ENCODE measurements at regions not wholly inside any gene's neighbourhood (a gene's known extent, or its start where the extent isn't known, plus 50 kb on each side); places are given as distances from the start of the nearest gene placed in this dataset.
A peak's percentile ranks its signal among the peaks of the same experiment; 100 is the strongest.

DNA sequence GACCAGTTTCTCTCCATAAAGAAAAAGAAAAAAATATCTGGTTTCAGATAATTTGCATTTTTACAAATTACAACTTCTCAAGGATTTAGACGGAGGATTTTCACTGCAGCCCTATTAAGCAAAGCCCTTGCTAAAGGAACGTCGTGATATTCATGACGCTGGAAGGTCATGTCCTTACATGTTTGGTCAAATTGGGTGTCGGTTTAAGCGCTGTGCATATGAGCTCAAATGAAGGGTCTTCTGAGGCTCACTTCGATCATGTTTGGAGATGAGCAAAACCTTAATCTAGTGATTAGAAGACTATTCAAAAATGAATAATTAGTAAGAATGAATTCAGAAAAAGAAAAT is 67.3 kb upstream of the USP15 start:
- Histone ChIP-seq H2AFZ (replicated peaks) (peak overlapping the region; percentile 17), H3K4me2 (peak overlapping the region; percentile 88), H3K9ac (no peak overlapping the region), H3K79me2 (ENCODE audit: low read depth) (no peaks in the 10 kb centered on the region), H4K20me1 (ENCODE audit: low read depth) (no peaks in the 10 kb centered on the region), H3K27me3 (peaks cover 47% of the 10 kb centered on the region), H3K9me3 (ENCODE audit: low read depth) (peaks cover 9% of the 10 kb centered on the region), H3K4me3 (peak overlapping the region; percentile 65), H3K27ac (no peak overlapping the region), H3F3A (ENCODE audit: low read depth) (peaks cover 9% of the 10 kb centered on the region), H3K4me1 (peaks cover 13% of the 10 kb centered on the region), H3K36me3 (no peaks in the 10 kb centered on the region)
- H3K4me1 Mint-ChIP-seq, result peaks cover 9% of the 10 kb centered on the region
- no peaks in the 10 kb centered on the region for H3K36me3 Mint-ChIP-seq
- H3K27me3 Mint-ChIP-seq (ENCODE audit: insufficient read depth, low read depth), result peaks cover 18% of the 10 kb centered on the region
- peaks cover 3% of the 10 kb centered on the region for H3K9me3 Mint-ChIP-seq
- DNase-seq (ENCODE audit: low spot score), result peak; percentile 3
- TF ChIP-seq EZH2phosphoT487 (IDR thresholded peaks at IDR 0.05) (no peak), EZH2 (IDR thresholded peaks at IDR 0.05) (no peak)
- TF ChIP-seq, protein P1, sequence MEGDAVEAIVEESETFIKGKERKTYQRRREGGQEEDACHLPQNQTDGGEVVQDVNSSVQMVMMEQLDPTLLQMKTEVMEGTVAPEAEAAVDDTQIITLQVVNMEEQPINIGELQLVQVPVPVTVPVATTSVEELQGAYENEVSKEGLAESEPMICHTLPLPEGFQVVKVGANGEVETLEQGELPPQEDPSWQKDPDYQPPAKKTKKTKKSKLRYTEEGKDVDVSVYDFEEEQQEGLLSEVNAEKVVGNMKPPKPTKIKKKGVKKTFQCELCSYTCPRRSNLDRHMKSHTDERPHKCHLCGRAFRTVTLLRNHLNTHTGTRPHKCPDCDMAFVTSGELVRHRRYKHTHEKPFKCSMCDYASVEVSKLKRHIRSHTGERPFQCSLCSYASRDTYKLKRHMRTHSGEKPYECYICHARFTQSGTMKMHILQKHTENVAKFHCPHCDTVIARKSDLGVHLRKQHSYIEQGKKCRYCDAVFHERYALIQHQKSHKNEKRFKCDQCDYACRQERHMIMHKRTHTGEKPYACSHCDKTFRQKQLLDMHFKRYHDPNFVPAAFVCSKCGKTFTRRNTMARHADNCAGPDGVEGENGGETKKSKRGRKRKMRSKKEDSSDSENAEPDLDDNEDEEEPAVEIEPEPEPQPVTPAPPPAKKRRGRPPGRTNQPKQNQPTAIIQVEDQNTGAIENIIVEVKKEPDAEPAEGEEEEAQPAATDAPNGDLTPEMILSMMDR (IDR thresholded peaks at IDR 0.05), result no peak
- H3K4me3 Mint-ChIP-seq, result peak overlapping the region; percentile 86
- H3K27ac Mint-ChIP-seq, result no peak overlapping the region

DNA sequence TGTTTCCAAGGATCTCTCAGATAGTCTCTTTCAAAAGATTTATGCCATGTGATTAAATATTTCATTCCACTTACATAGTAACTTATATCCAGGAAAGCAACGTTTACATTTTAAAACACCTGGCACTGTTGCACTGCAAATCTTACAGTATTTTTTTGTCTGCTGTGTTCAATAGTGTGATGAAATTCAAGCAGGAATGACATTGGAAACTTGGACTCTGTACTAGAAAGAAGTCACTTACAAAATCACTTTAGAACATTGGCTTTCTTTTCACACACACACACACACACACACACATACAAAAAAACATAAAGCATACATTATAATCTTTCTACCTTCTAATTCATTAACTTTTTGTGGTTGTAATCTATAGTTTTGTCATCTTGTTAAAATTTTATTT is 66.2 kb upstream of the USP15 start:
- no peak overlapping the region for H3K9ac ChIP-seq
- peaks cover 9% of the 10 kb centered on the region for H3K9me3 ChIP-seq (ENCODE audit: low read depth)
- no peak overlapping the region for H3K27ac Mint-ChIP-seq
- no peaks in the 10 kb centered on the region for H3K79me2 ChIP-seq (ENCODE audit: low read depth)
- H3K36me3 ChIP-seq, result no peaks in the 10 kb centered on the region
- peaks cover 9% of the 10 kb centered on the region for H3F3A ChIP-seq (ENCODE audit: low read depth)
- no peak overlapping the region for H3K4me3 ChIP-seq
- H3K36me3 Mint-ChIP-seq, result no peaks in the 10 kb centered on the region
- H4K20me1 ChIP-seq (ENCODE audit: low read depth), result no peaks in the 10 kb centered on the region
- H3K4me3 Mint-ChIP-seq, result no peak overlapping the region
- no peak for DNase-seq (ENCODE audit: low spot score)
- peaks cover 9% of the 10 kb centered on the region for H3K4me1 Mint-ChIP-seq
- peaks cover 13% of the 10 kb centered on the region for H3K4me1 ChIP-seq
- no peak overlapping the region for H2AFZ ChIP-seq (replicated peaks)
- H3K27ac ChIP-seq, result no peak overlapping the region
- peaks cover 35% of the 10 kb centered on the region for H3K27me3 ChIP-seq
- H3K4me2 ChIP-seq, result no peak overlapping the region
- peaks cover 3% of the 10 kb centered on the region for H3K9me3 Mint-ChIP-seq
- H3K27me3 Mint-ChIP-seq (ENCODE audit: insufficient read depth, low read depth), result peaks cover 18% of the 10 kb centered on the region
- TF ChIP-seq EZH2 (IDR thresholded peaks at IDR 0.05) (no peak), EZH2phosphoT487 (IDR thresholded peaks at IDR 0.05) (no peak)
- TF ChIP-seq, protein P1 (IDR thresholded peaks at IDR 0.05), result no peak

DNA sequence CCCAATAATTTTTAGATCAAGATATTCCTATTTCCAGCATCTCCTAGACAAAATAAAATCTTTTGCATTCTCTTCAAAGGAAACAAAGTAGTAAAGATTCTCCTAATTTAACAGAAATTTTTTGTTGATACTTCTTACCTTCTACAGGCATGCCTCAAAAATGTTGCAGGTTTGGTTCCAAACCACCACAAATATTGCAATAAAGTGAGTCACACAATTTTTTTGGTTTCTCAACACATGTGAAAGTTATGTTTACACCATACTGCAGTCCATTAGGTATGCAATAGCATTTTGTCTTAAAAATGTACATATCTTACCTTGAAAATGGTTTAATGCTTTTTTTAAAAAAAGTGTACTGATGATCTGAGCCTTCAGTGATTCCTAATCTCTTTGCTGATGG is 65.6 kb upstream of the USP15 start:
- TF ChIP-seq EZH2phosphoT487 (IDR thresholded peaks at IDR 0.05) (no peak), EZH2 (IDR thresholded peaks at IDR 0.05) (no peak)
- TF ChIP-seq, protein P1 (IDR thresholded peaks at IDR 0.05), result no peak
- peaks cover 30% of the 10 kb centered on the region for H3K27me3 ChIP-seq
- H3K4me3 ChIP-seq, result no peak overlapping the region
- H3K9ac ChIP-seq, result no peak overlapping the region
- no peak for DNase-seq (ENCODE audit: low spot score)
- H4K20me1 ChIP-seq (ENCODE audit: low read depth), result no peaks in the 10 kb centered on the region
- no peak overlapping the region for H3K4me2 ChIP-seq
- Mint-ChIP-seq H3K9me3 (peaks cover 3% of the 10 kb centered on the region), H3K27ac (no peak overlapping the region), H3K4me3 (no peak overlapping the region), H3K36me3 (no peaks in the 10 kb centered on the region), H3K27me3 (ENCODE audit: insufficient read depth, low read depth) (peaks cover 12% of the 10 kb centered on the region), H3K4me1 (peaks cover 9% of the 10 kb centered on the region)
- H3F3A ChIP-seq (ENCODE audit: low read depth), result peaks cover 9% of the 10 kb centered on the region
- H3K9me3 ChIP-seq (ENCODE audit: low read depth), result peaks cover 9% of the 10 kb centered on the region
- H3K79me2 ChIP-seq (ENCODE audit: low read depth), result no peaks in the 10 kb centered on the region
- H3K27ac ChIP-seq, result no peak overlapping the region
- H2AFZ ChIP-seq (replicated peaks), result no peak overlapping the region
- peaks cover 13% of the 10 kb centered on the region for H3K4me1 ChIP-seq
- no peaks in the 10 kb centered on the region for H3K36me3 ChIP-seq
